B cell (primary cell): ENCODE measurements at regions not wholly inside any gene's neighbourhood (a gene's known extent, or its start where the extent isn't known, plus 50 kb on each side); places are given as distances from the start of the nearest gene placed in this dataset.

Experiments
- ATAC-seq: fragments of 200-7000 bp; cut with Tn5 transposase; one replicate; pipeline ENCODE4 v1.10.0; 2021; ENCODE audit warnings: low read depth, mild to moderate bottlenecking, moderate number of reproducible peaks, moderate library complexity
- CTCF ChIA-PET: fragments of 350-600 bp; sonication (Branson Sonifier 250); formaldehyde crosslinking; loops from one replicate; lab custom pipeline; 2021; ENCODE audit warnings: antibody characterized with exemption, inconsistent platforms; lab: Charles Lee
- POLR2A ChIA-PET: fragments of 350-600 bp; sonication (Branson Sonifier 250); formaldehyde crosslinking; loops from one replicate; lab custom pipeline; 2021; ENCODE audit warnings: antibody characterized with exemption; lab: Charles Lee
- DNase-seq: peaks from one replicate; pipeline ENCODE4 v3.0.0; 2013
- H2AFZ ChIP-seq: 2 replicates; pipeline ENCODE4 v1.6.1; 2012; ENCODE audit warnings: mild to moderate bottlenecking, low read depth, low read length; ENCODE audit not compliant: insufficient read depth, poor library complexity, severe bottlenecking
- H3K27ac ChIP-seq, 2 donors: 1 replicate in 1 of 2; 2 replicates in 1 of 2; pipeline ENCODE4 v1.5.1; 2012 to 2013; ENCODE audit warnings: low read length in 2 of 2, mild to moderate bottlenecking in 2 of 2, moderate library complexity in 1 of 2
- H3K27me3 ChIP-seq, 4 experiments: fragments of 200-600 bp in 1 of 4; sonication (generic) in 1 of 4; replicated peaks in 1 of 4; 1 replicate in 2 of 4; 2 replicates in 2 of 4; pipeline versions ENCODE4 v1.6.1 to v1.7.0; 2013 to 2016; ENCODE audit warnings: low read length in 3 of 4, mild to moderate bottlenecking in 2 of 4, mixed read lengths in 1 of 4, moderate library complexity in 1 of 4; ENCODE audit not compliant: insufficient read depth in 4 of 4, control insufficient read depth in 3 of 4; ENCODE audit errors: control extremely low read depth in 1 of 4
- H3K36me3 ChIP-seq, 2 experiments: replicated peaks in 1 of 2; 1 replicate in 1 of 2; 2 replicates in 1 of 2; pipeline versions ENCODE4 v1.6.1 to v1.7.1; 2013; ENCODE audit warnings: low read length in 1 of 2; ENCODE audit not compliant: insufficient read depth in 2 of 2, control insufficient read depth in 1 of 2; ENCODE audit errors: control extremely low read depth in 1 of 2, extremely low read depth in 1 of 2
- H3K4me1 ChIP-seq, 2 donors: fragments of 200-600 bp in 1 of 2; sonication (generic) in 1 of 2; 1 replicate in 1 of 2; 2 replicates in 1 of 2; pipeline versions ENCODE4 v1.5.1 to v1.6.1; 2013 to 2017; ENCODE audit warnings: low read length in 2 of 2; ENCODE audit not compliant: control insufficient read depth in 2 of 2, insufficient read depth in 2 of 2
- H3K4me2 ChIP-seq: replicated peaks from 2 replicates; pipeline ENCODE3; 2012; ENCODE audit warnings: mild to moderate bottlenecking, low read depth, low read length; ENCODE audit not compliant: poor library complexity, severe bottlenecking
- H3K4me3 ChIP-seq, 5 experiments: fragments of 200-600 bp in 1 of 5; sonication (generic) in 1 of 5; 1 replicate in 3 of 5; 2 replicates in 2 of 5; pipeline versions ENCODE4 v1.5.1 to v1.7.0; 2011 to 2016; ENCODE audit warnings: low read length in 4 of 5, mild to moderate bottlenecking in 4 of 5, low read depth in 2 of 5, control low read depth in 1 of 5, moderate library complexity in 1 of 5; ENCODE audit not compliant: insufficient read depth in 1 of 5; ENCODE audit errors: control extremely low read depth in 1 of 5, extremely low read depth in 1 of 5
- H3K79me2 ChIP-seq: fragments of 200-600 bp; sonication (generic); one replicate; pipeline ENCODE4 v1.6.0; 2016; ENCODE audit warnings: low read length; ENCODE audit not compliant: control insufficient read depth, insufficient read depth
- H3K9ac ChIP-seq: fragments of 200-600 bp; sonication (generic); 2 replicates; pipeline ENCODE4 v1.6.1; 2017; ENCODE audit warnings: mild to moderate bottlenecking, low read length, moderate library complexity
- H3K9me3 ChIP-seq, 3 donors: one replicate each; pipeline versions ENCODE4 v1.6.1 to v1.7.1; 2013; ENCODE audit warnings: low read length in 2 of 3; ENCODE audit not compliant: control insufficient read depth in 2 of 3, insufficient read depth in 1 of 3; ENCODE audit errors: control extremely low read depth in 1 of 3
- H4K20me1 ChIP-seq: 2 replicates; pipeline ENCODE4 v1.6.0; 2012; ENCODE audit warnings: mild to moderate bottlenecking, low read length; ENCODE audit not compliant: insufficient read depth, control insufficient read depth, poor library complexity, severe bottlenecking
- H3K27ac Mint-ChIP-seq: one replicate; pipeline ENCODE4 v1.8.0; 2021; ENCODE audit warnings: mixed read lengths
- H3K27me3 Mint-ChIP-seq: one replicate; pipeline ENCODE4 v1.8.0; 2021; ENCODE audit warnings: mixed read lengths
- H3K4me1 Mint-ChIP-seq: one replicate; pipeline ENCODE4 v1.8.0; 2021; ENCODE audit warnings: mixed read lengths
- H3K4me3 Mint-ChIP-seq: one replicate; pipeline ENCODE4 v1.8.0; 2021; ENCODE audit warnings: mixed read lengths
- H3K9me3 Mint-ChIP-seq: one replicate; pipeline ENCODE4 v1.8.0; 2022; ENCODE audit warnings: mixed read lengths; ENCODE audit not compliant: insufficient read depth
- CTCF ChIP-seq: fragments of 200-600 bp; IDR thresholded peaks from one replicate; pipeline ENCODE4 v1.8.0; 2022; ENCODE audit warnings: antibody characterized with exemption, mild to moderate bottlenecking
- EZH2 ChIP-seq: IDR thresholded peaks from 2 replicates; pipeline ENCODE4 v1.6.1; 2012; ENCODE audit warnings: borderline replicate concordance, low read depth, mild to moderate bottlenecking, moderate library complexity, low read length; ENCODE audit not compliant: insufficient read depth, poor library complexity, severe bottlenecking
- WGBS: methylation state at CpG from one replicate; pipeline ENCODE4 v1.1.5; 2013; ENCODE audit warnings: missing lambda C conversion rate; ENCODE audit not compliant: insufficient coverage; 5-methylcytosine and 5-hydroxymethylcytosine counted together
- intact Hi-C: fragments of 100-400 bp; cut with micrococcal nuclease; formaldehyde crosslinking; loops from one replicate; pipeline ENCODE4 v1.10.0; 2022

- DNase-seq, result no peak
- H3K27ac ChIP-seq, result no peak overlapping the region
- H3K9me3 ChIP-seq, result no peaks in the 10 kb centered on the region
- no peak overlapping the region for H3K9ac ChIP-seq
- no peak overlapping the region for H2AFZ ChIP-seq
- Mint-ChIP-seq H3K9me3 (no peaks in the 10 kb centered on the region), H3K4me3 (no peak overlapping the region), H3K4me1 (no peaks in the 10 kb centered on the region), H3K27me3 (peaks cover 27% of the 10 kb centered on the region), H3K27ac (no peak overlapping the region)
- 73% methylated on average over 5 of the region's 7 CpGs for WGBS
- no peak overlapping the region for H3K4me2 ChIP-seq
- ATAC-seq, result no peak
- H3K36me3 ChIP-seq, result no peaks in the 10 kb centered on the region
- H3K4me3 ChIP-seq, result no peak overlapping the region
- H3K27me3 ChIP-seq, result peaks cover 0 to 4% (median 0%) of the 10 kb centered on the region in 4 experiments
- intact Hi-C loops, result no loop called here
- H4K20me1 ChIP-seq, result no peaks in the 10 kb centered on the region
- TF ChIP-seq CTCF (no peak), EZH2 (no peak)
- ChIA-PET POLR2A (no interaction called here), CTCF (no interaction called here)
- no peaks in the 10 kb centered on the region for H3K79me2 ChIP-seq
- H3K4me1 ChIP-seq, result no peaks in the 10 kb centered on the region
Measured at GRCh38 chr11:119940401-119940976, 197.4 kb downstream of the TRIM29 start.

GRCh38 chr11:119937412-119937811 is 200.5 kb downstream of the TRIM29 start:
- no peak for ATAC-seq
- H3K9me3 ChIP-seq, result no peaks in the 10 kb centered on the region

More at GRCh38 chr11:119937412-119937811, 200.5 kb downstream of the TRIM29 start:
- Mint-ChIP-seq H3K4me3 (no peak overlapping the region), H3K27me3 (peaks cover 29% of the 10 kb centered on the region), H3K4me1 (no peaks in the 10 kb centered on the region), H3K9me3 (no peaks in the 10 kb centered on the region), H3K27ac (no peak overlapping the region)
- Histone ChIP-seq H3K4me1 (no peaks in the 10 kb centered on the region), H3K27me3 (peaks cover 0 to 3% (median 0%) of the 10 kb centered on the region in 4 experiments), H3K9ac (no peak overlapping the region), H3K79me2 (no peaks in the 10 kb centered on the region), H4K20me1 (no peaks in the 10 kb centered on the region), H3K27ac (no peak overlapping the region), H2AFZ (no peak overlapping the region), H3K4me3 (no peak overlapping the region), H3K4me2 (no peak overlapping the region), H3K36me3 (no peaks in the 10 kb centered on the region)
- 77% methylated on average over 4 of the region's 4 CpGs for WGBS
- intact Hi-C loops, result no loop called here
- CTCF ChIA-PET, result interaction anchor here (0.6 kb wide), 1 partner anchor 78 kb away, joined by 3 read pairs; no protein-coding TSS in a partner anchor
- POLR2A ChIA-PET, result no interaction called here
- TF ChIP-seq CTCF, result no peak
- no peak for TF ChIP-seq EZH2
- no peak for DNase-seq
